GM12878 (cell line): ENCODE measurements at regions not wholly inside any gene's neighbourhood (a gene's known extent, or its start where the extent isn't known, plus 50 kb on each side); places are given as distances from the start of the nearest gene placed in this dataset.

Source experiments
- ATAC-seq: fragments of 200-7000 bp; cut with Tn5 transposase; 3 replicates; pipeline ENCODE4 v1.9.1; 2020; ENCODE audit warnings: mild to moderate bottlenecking, moderate library complexity
- BruUV-seq: library from RNA; stranded (reverse); fragments of 400-500 nt; replicated peaks from 2 replicates; lab custom pipeline; 2021; lab: Mats Ljungman, UMichigan
- CTCF ChIA-PET: fragments of 300-600 bp; sonication (Branson Sonifier 250); formaldehyde crosslinking; extraction: SDS; loops from one replicate; lab custom pipeline; 2021; ENCODE audit warnings: inconsistent platforms; lab: Yijun Ruan, JAX
- POLR2A ChIA-PET: fragments of 350-600 bp; formaldehyde crosslinking; extraction: SDS; loops from one replicate; lab custom pipeline; 2021; ENCODE audit warnings: inconsistent platforms; lab: Charles Lee
- RAD21 ChIA-PET: fragments of 300-600 bp; sonication (Branson Sonifier 250); formaldehyde crosslinking; loops from one replicate; lab custom pipeline; 2023; ENCODE audit warnings: antibody characterized with exemption; ENCODE audit not compliant: unreplicated experiment; lab: Charles Lee
- SMC1A ChIA-PET: fragments of 300-600 bp; sonication (Branson Sonifier 250); formaldehyde crosslinking; loops from one replicate; lab custom pipeline; 2023; ENCODE audit not compliant: unreplicated experiment, uncharacterized antibody; lab: Charles Lee
- DNase-seq: peaks from one replicate; pipeline ENCODE4 v3.0.0-alpha.2; 2011; ENCODE audit warnings: low read depth, low spot score
- FAIRE-seq: peaks from 3 replicates; lab custom pipeline; 2011; peaks lifted over from hg19 to GRCh38; lab: Jason Lieb, UNC
- H2AFZ ChIP-seq: 2 replicates; pipeline ENCODE4 v1.6.0; 2011; ENCODE audit warnings: low read depth, low read length, control low read depth; ENCODE audit not compliant: control insufficient read depth
- H3K27ac ChIP-seq: 2 replicates; pipeline ENCODE4 v1.5.1; 2011; ENCODE audit warnings: control low read depth; ENCODE audit not compliant: control insufficient read depth, insufficient read depth
- H3K27me3 ChIP-seq, 2 experiments: replicated peaks in 1 of 2; 2 replicates each; pipeline versions ENCODE4 v1.6.0 to v1.6.1; 2011; ENCODE audit warnings: low read length in 1 of 2; ENCODE audit not compliant: control insufficient read depth in 2 of 2, insufficient read depth in 2 of 2
- H3K36me3 ChIP-seq, 2 experiments: 2 replicates each; pipeline ENCODE4 v1.5.1; 2011; ENCODE audit warnings: low read length in 1 of 2; ENCODE audit not compliant: control insufficient read depth in 2 of 2, insufficient read depth in 2 of 2
- H3K4me1 ChIP-seq: 2 replicates; pipeline ENCODE4 v1.6.1; 2011; ENCODE audit warnings: mild to moderate bottlenecking, low read length, moderate library complexity, mixed read lengths; ENCODE audit not compliant: control insufficient read depth, insufficient read depth
- H3K4me2 ChIP-seq: 2 replicates; pipeline ENCODE4 v1.6.0; 2011; ENCODE audit warnings: control low read depth; ENCODE audit not compliant: control insufficient read depth, insufficient read depth
- H3K4me3 ChIP-seq: fragments of 200-600 bp; sonication (generic); 2 replicates; pipeline ENCODE4 v1.5.1; 2016
- H3K79me2 ChIP-seq: 2 replicates; pipeline ENCODE4 v1.6.0; 2011; ENCODE audit warnings: low read length; ENCODE audit not compliant: control insufficient read depth, insufficient read depth
- H3K9ac ChIP-seq: 2 replicates; pipeline ENCODE4 v1.8.0; 2011; ENCODE audit warnings: low read length, control low read depth, mixed read lengths; ENCODE audit not compliant: control insufficient read depth, insufficient read depth
- H3K9me3 ChIP-seq: replicated peaks from 3 replicates; pipeline ENCODE4 v1.5.1; 2011; ENCODE audit warnings: mild to moderate bottlenecking, low read length; ENCODE audit not compliant: control insufficient read depth, insufficient read depth
- H4K20me1 ChIP-seq: 2 replicates; pipeline ENCODE4 v1.6.0; 2011; ENCODE audit not compliant: control insufficient read depth, insufficient read depth
- CHD1 ChIP-seq: IDR thresholded peaks from 2 replicates; pipeline ENCODE4 v1.6.1; 2012; ENCODE audit warnings: low read depth, low read length, improper control_type of control experiment
- CREB1 ChIP-seq: IDR thresholded peaks from 2 replicates; pipeline ENCODE4 v1.6.1; 2012; ENCODE audit warnings: low read depth, mild to moderate bottlenecking, inconsistent platforms
- EZH2 ChIP-seq: IDR thresholded peaks from 2 replicates; pipeline ENCODE4 v1.6.1; 2012; ENCODE audit warnings: low read depth, mild to moderate bottlenecking, control low read depth, inconsistent platforms, low read length, borderline replicate concordance; ENCODE audit not compliant: control insufficient read depth
- IKZF1 ChIP-seq: fragments of 450-650 bp; conservative IDR thresholded peaks from 2 replicates; pipeline ENCODE4 v1.6.1; 2017; ENCODE audit warnings: antibody characterized with exemption, mild to moderate bottlenecking
- MXI1 ChIP-seq: fragments of 150-350 bp; IDR thresholded peaks from 2 replicates; pipeline ENCODE4 v1.6.1; 2011; ENCODE audit warnings: low read depth, mild to moderate bottlenecking, inconsistent platforms, low read length, improper control_type of control experiment
- NFXL1 ChIP-seq: fragments of 450-650 bp; IDR thresholded peaks from 2 replicates; pipeline ENCODE4 v1.6.1; 2017; ENCODE audit warnings: antibody characterized with exemption, mild to moderate bottlenecking, borderline replicate concordance
- POLR2AphosphoS5 ChIP-seq: IDR thresholded peaks from 2 replicates; pipeline ENCODE4 v1.6.1; 2011; ENCODE audit warnings: mild to moderate bottlenecking, low read length, inconsistent platforms
- RUNX3 ChIP-seq: IDR thresholded peaks from 2 replicates; pipeline ENCODE4 v1.6.1; 2012; ENCODE audit warnings: low read length, inconsistent platforms
- SP1 ChIP-seq: IDR thresholded peaks from one replicate; pipeline ENCODE4 v1.6.1; 2011; ENCODE audit warnings: low read depth, low read length
- SREBF1 ChIP-seq: IDR thresholded peaks from 2 replicates; pipeline ENCODE4 v1.6.1; 2012; ENCODE audit warnings: mild to moderate bottlenecking, low read length
- SREBF2 ChIP-seq: IDR thresholded peaks from 2 replicates; pipeline ENCODE4 v1.6.1; 2012; ENCODE audit warnings: mild to moderate bottlenecking, low read length
- SUZ12 ChIP-seq: fragments of 200-600 bp; sonication (generic); IDR thresholded peaks from one replicate; pipeline ENCODE4 v1.6.1; 2018; ENCODE audit warnings: antibody characterized with exemption, mild to moderate bottlenecking; ENCODE audit not compliant: unreplicated experiment
- ZNF592 ChIP-seq: fragments of 450-650 bp; IDR thresholded peaks from 2 replicates; pipeline ENCODE4 v1.6.1; 2017; ENCODE audit warnings: mild to moderate bottlenecking, moderate library complexity
- WGBS: methylation state at CpG from one replicate; pipeline ENCODE4 v1.1.6; 2016; ENCODE audit warnings: low lambda C conversion rate; ENCODE audit not compliant: insufficient replicate concordance, insufficient coverage; ENCODE audit errors: missing lambda C conversion rate; 5-methylcytosine and 5-hydroxymethylcytosine counted together
- in situ Hi-C: fragments of 300-500 bp; cut with MboI; formaldehyde crosslinking; loops from 9 replicates; pipeline ENCODE4 v1.14.3; 2018; ENCODE audit warnings: mixed read lengths
- intact Hi-C: fragments of 100-400 bp; cut with micrococcal nuclease; formaldehyde crosslinking; loops from one replicate; pipeline ENCODE4 v1.14.2; 2022; ENCODE audit not compliant: unreplicated experiment
- TF ChIP-seq, protein P1 (sequence below): fragments of 450-650 bp; formaldehyde crosslinking; IDR thresholded peaks from 2 replicates; pipeline ENCODE4 v1.4.0; 2020; ENCODE audit warnings: mild to moderate bottlenecking, moderate library complexity

- TF ChIP-seq SREBF2 (no peak), CHD1 (no peak), CREB1 (no peak), IKZF1 (no peak), NFXL1 (no peak), ZNF592 (no peak)
- TF ChIP-seq, all 136 proteins: peak for 0
These were observed 488.1 kb downstream of the PCDH10 start (continued) for GRCh38 chr4:133637161-133637560.

DNA sequence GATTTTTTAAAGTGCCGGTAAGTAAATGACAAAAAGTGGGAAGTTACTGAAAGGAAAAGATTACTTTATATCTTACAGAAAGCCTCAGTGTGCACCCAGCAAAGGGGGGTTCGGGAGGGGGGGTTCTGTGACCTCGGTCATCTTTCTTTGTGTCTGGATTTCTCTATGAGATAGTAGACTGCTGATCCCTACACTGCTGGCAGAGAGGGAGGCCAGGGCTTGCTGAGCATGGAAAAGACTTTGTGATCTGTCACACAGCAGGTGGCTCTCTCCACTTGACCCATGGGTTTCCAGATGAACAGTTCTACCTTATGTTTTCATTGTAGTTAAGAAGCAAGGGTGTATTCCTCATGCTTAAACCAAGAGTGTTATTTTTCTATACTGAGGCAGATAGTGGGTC, 475.6 kb downstream of the PCDH10 start:
- no peak overlapping the region for H3K4me3 ChIP-seq
- no peak for FAIRE-seq
- H3K9me3 ChIP-seq, result no peaks in the 10 kb centered on the region
- no TSS peak for BruUV-seq
- no peak for DNase-seq
- POLR2A ChIA-PET, result no interaction called here
- H3K27me3 ChIP-seq, result no peaks in the 10 kb centered on the region
- TF ChIP-seq RUNX3 (no peak), SUZ12 (no peak), EZH2 (no peak), POLR2AphosphoS5 (no peak), SREBF1 (no peak), MXI1 (no peak), SP1 (no peak)
- TF ChIP-seq, protein P1, sequence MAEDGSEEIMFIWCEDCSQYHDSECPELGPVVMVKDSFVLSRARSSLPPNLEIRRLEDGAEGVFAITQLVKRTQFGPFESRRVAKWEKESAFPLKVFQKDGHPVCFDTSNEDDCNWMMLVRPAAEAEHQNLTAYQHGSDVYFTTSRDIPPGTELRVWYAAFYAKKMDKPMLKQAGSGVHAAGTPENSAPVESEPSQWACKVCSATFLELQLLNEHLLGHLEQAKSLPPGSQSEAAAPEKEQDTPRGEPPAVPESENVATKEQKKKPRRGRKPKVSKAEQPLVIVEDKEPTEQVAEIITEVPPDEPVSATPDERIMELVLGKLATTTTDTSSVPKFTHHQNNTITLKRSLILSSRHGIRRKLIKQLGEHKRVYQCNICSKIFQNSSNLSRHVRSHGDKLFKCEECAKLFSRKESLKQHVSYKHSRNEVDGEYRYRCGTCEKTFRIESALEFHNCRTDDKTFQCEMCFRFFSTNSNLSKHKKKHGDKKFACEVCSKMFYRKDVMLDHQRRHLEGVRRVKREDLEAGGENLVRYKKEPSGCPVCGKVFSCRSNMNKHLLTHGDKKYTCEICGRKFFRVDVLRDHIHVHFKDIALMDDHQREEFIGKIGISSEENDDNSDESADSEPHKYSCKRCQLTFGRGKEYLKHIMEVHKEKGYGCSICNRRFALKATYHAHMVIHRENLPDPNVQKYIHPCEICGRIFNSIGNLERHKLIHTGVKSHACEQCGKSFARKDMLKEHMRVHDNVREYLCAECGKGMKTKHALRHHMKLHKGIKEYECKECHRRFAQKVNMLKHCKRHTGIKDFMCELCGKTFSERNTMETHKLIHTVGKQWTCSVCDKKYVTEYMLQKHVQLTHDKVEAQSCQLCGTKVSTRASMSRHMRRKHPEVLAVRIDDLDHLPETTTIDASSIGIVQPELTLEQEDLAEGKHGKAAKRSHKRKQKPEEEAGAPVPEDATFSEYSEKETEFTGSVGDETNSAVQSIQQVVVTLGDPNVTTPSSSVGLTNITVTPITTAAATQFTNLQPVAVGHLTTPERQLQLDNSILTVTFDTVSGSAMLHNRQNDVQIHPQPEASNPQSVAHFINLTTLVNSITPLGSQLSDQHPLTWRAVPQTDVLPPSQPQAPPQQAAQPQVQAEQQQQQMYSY, result no peak
- TF ChIP-seq, all 136 proteins: peak for 0
- RAD21 ChIA-PET, result no interaction called here
- Histone ChIP-seq H3K4me2 (no peak overlapping the region), H3K27ac (no peak overlapping the region), H3K9ac (no peak overlapping the region), H4K20me1 (no peaks in the 10 kb centered on the region), H3K79me2 (no peaks in the 10 kb centered on the region), H2AFZ (no peak overlapping the region), H3K36me3 (no peaks in the 10 kb centered on the region), H3K4me1 (no peaks in the 10 kb centered on the region)
- in situ Hi-C loops (no loop called here), intact Hi-C loops (no loop called here)
- WGBS, result 0% methylated on average over 3 of the region's 3 CpGs
- SMC1A ChIA-PET, result no interaction called here
- CTCF ChIA-PET, result no interaction called here
- ATAC-seq, result no peak
